ENCODE measurements at regions not wholly inside any gene's neighbourhood (a gene's known extent, or its start where the extent isn't known, plus 50 kb on each side); places are given as distances from the start of the nearest gene placed in this dataset.

- TF ChIP-seq CTCF (IDR thresholded peaks at IDR 0.05; ENCODE audit: poor library complexity) (no peak), EZH2 (IDR thresholded peaks at IDR 0.05; ENCODE audit: borderline replicate concordance) (no peak)
These were observed 898.1 kb downstream of the GALC start for GRCh38 chr14:87094913-87095312.

Data from hepatocyte (in vitro differentiated cells).